HEK293T (cell line): ENCODE measurements at regions not wholly inside any gene's neighbourhood (a gene's known extent, or its start where the extent isn't known, plus 50 kb on each side); places are given as distances from the start of the nearest gene placed in this dataset.

ENCODE experiments used
- CTCF ChIA-PET: fragments of 350-600 bp; formaldehyde crosslinking; extraction: SDS; loops from one replicate; lab custom pipeline; 2021; ENCODE audit warnings: antibody characterized with exemption, inconsistent platforms; lab: Yijun Ruan, JAX
- POLR2A ChIA-PET: fragments of 350-600 bp; formaldehyde crosslinking; extraction: SDS; loops from one replicate; lab custom pipeline; 2020; ENCODE audit warnings: antibody characterized with exemption, inconsistent platforms; lab: Yijun Ruan, JAX
- DNase-seq: peaks from one replicate; pipeline ENCODE4 v3.0.0; 2012; ENCODE audit warnings: mixed read lengths; ENCODE audit errors: extremely low spot score
- ARNT ChIP-seq: fragments of 450-650 bp; IDR thresholded peaks from 2 replicates; pipeline ENCODE4 v1.6.1; 2017; ENCODE audit warnings: mild to moderate bottlenecking
- BHLHE40 ChIP-seq: fragments of 450-650 bp; IDR thresholded peaks from 2 replicates; pipeline ENCODE4 v1.6.1; 2016; ENCODE audit warnings: mild to moderate bottlenecking, moderate library complexity, borderline replicate concordance
- CTBP1 ChIP-seq: fragments of 450-650 bp; IDR thresholded peaks from 2 replicates; pipeline ENCODE4 v1.6.1; 2016; ENCODE audit warnings: borderline replicate concordance
- ELF4 ChIP-seq: fragments of 450-650 bp; IDR thresholded peaks from 2 replicates; pipeline ENCODE4 v1.6.1; 2017; ENCODE audit warnings: antibody characterized with exemption
- FOXA1 ChIP-seq: fragments of 450-650 bp; IDR thresholded peaks from 2 replicates; pipeline ENCODE4 v1.6.1; 2016; ENCODE audit warnings: mild to moderate bottlenecking
- FOXK2 ChIP-seq: fragments of 450-650 bp; IDR thresholded peaks from 2 replicates; pipeline ENCODE4 v1.6.1; 2016; ENCODE audit warnings: mild to moderate bottlenecking
- FOXM1 ChIP-seq: fragments of 450-650 bp; IDR thresholded peaks from 2 replicates; pipeline ENCODE4 v1.6.1; 2017; ENCODE audit warnings: mild to moderate bottlenecking, borderline replicate concordance
- HDGF ChIP-seq: fragments of 450-650 bp; IDR thresholded peaks from 2 replicates; pipeline ENCODE4 v1.6.1; 2017; ENCODE audit warnings: antibody characterized with exemption, borderline replicate concordance
- L3MBTL2 ChIP-seq: fragments of 450-650 bp; conservative IDR thresholded peaks from 2 replicates; pipeline ENCODE4 v1.6.1; 2016; ENCODE audit warnings: mild to moderate bottlenecking
- LEF1 ChIP-seq: fragments of 450-650 bp; IDR thresholded peaks from 2 replicates; pipeline ENCODE4 v1.6.1; 2017; ENCODE audit warnings: mild to moderate bottlenecking, borderline replicate concordance
- NFRKB ChIP-seq: fragments of 450-650 bp; IDR thresholded peaks from 2 replicates; pipeline ENCODE4 v1.6.1; 2016; ENCODE audit warnings: mild to moderate bottlenecking, moderate library complexity
- SP1 ChIP-seq: fragments of 450-650 bp; IDR thresholded peaks from 2 replicates; pipeline ENCODE4 v1.6.1; 2017
- SUZ12 ChIP-seq: fragments of 450-650 bp; IDR thresholded peaks from 2 replicates; pipeline ENCODE4 v1.6.1; 2016; ENCODE audit warnings: mild to moderate bottlenecking
- TARDBP ChIP-seq: fragments of 450-650 bp; IDR thresholded peaks from 2 replicates; pipeline ENCODE4 v1.6.1; 2016
- ZNF384 ChIP-seq: fragments of 450-650 bp; IDR thresholded peaks from 2 replicates; pipeline ENCODE4 v1.6.1; 2016
- TF ChIP-seq, protein P1 (sequence below): fragments of 450-650 bp; IDR thresholded peaks from 2 replicates; pipeline ENCODE4 v1.6.1; 2016

GRCh38 chr12:65664715-65665250, 159.5 kb upstream of the HMGA2 start:
- DNase-seq = no peak
- POLR2A ChIA-PET = no interaction called here
- CTCF ChIA-PET = no interaction called here
- TF ChIP-seq LEF1 = no peak
- no peak for TF ChIP-seq HDGF
- TF ChIP-seq, protein P1, sequence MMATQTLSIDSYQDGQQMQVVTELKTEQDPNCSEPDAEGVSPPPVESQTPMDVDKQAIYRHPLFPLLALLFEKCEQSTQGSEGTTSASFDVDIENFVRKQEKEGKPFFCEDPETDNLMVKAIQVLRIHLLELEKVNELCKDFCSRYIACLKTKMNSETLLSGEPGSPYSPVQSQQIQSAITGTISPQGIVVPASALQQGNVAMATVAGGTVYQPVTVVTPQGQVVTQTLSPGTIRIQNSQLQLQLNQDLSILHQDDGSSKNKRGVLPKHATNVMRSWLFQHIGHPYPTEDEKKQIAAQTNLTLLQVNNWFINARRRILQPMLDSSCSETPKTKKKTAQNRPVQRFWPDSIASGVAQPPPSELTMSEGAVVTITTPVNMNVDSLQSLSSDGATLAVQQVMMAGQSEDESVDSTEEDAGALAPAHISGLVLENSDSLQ = no peak
- TF ChIP-seq FOXM1 = no peak
- no peak for TF ChIP-seq L3MBTL2
- no peak for TF ChIP-seq TARDBP
- TF ChIP-seq ARNT = no peak
- no peak for TF ChIP-seq SP1
- no peak for TF ChIP-seq ZNF384
- TF ChIP-seq FOXA1 = no peak
- TF ChIP-seq CTBP1 = no peak
- TF ChIP-seq FOXK2 = no peak
- no peak for TF ChIP-seq NFRKB
- TF ChIP-seq BHLHE40 = no peak
- TF ChIP-seq ELF4 = no peak
- TF ChIP-seq SUZ12 = no peak

DNA sequence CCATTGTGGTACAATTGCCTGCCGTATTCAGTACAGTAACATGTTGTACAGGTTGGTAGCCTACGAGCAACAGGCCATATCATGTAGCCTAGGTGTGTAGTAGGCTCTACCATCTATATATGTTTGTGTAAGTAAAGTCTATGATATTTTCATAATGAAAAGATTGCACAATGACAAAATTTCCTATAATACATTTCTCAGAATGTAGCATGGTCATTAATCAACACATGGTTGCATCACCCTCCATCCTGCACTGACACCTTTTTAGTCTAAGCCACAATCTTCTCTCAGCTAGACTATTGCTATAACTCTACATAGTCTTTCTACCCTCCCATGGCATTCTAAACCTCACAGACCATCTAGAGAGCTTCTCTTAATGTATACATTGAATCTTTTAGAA, 158.5 kb upstream of the HMGA2 start:
- no peak for DNase-seq
- ChIA-PET POLR2A (no interaction called here), CTCF (no interaction called here)
- TF ChIP-seq FOXM1 = no peak
- no peak for TF ChIP-seq TARDBP
- no peak for TF ChIP-seq ARNT
- TF ChIP-seq HDGF = no peak
- TF ChIP-seq BHLHE40 = no peak
- no peak for TF ChIP-seq ZNF384
- no peak for TF ChIP-seq ELF4
- TF ChIP-seq LEF1 = no peak
- TF ChIP-seq L3MBTL2 = no peak
- no peak for TF ChIP-seq SP1

- DNase-seq = no peak
- POLR2A ChIA-PET = no interaction called here
- TF ChIP-seq L3MBTL2 (no peak), FOXM1 (no peak), FOXA1 (no peak)
- TF ChIP-seq, protein P1 = no peak
- CTCF ChIA-PET = no interaction called here
These were observed 157.4 kb upstream of the HMGA2 start for GRCh38 chr12:65666876-65667275.

DNA sequence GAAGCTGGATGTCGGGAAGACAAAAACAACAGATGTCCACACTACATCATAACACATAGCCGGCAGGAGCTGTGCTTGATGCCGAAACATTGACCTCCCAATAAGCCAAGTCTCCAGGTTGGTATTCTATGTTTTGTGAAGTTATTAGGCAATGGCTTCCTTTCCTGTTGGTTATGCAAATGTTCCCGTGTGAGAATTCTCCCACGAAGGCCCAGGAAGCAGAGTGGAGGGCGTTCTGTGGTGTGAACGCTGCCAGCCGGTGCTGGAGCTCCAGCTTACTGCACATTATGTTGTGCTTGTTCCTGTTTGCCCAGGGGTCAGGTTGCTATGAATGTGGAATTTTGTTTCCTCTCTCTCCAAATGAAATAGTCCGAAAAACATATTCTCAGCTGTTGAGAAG, 156.4 kb upstream of the HMGA2 start:
- no peak for DNase-seq
- ChIA-PET CTCF (no interaction called here), POLR2A (no interaction called here)
- TF ChIP-seq ZNF384 (no peak), L3MBTL2 (no peak)

DNA sequence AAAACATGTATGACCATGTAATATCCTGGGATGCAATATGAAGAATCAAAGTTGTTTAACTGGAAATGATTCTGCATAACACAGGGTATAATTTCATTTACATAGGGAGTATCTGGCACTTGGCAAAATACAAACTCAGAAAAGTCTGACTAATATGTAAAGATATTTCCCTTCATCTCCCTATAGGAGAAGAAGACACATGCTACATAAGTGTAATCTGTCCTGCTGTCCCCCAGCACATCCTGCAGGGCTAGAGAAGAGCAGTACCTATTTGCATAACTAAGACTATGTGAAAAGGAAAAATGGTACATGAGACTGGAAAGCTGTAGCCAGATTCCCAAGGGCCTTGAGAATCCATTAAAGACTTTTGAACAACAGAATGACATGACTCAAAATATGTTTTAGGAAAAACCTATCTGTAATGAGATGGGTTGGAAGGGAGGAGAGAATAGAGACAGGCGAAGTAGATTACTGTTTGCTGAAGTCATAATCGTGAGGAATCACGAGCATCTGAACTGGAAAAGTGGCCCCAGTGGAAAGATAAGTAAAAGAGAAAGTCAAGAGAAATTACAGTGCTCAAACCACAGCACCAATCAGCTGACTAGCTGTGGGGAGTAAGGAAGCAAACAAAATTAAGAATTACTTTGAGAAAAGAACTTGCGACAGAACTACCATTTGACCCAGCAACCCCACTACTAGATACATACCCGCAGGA, 155.1 kb upstream of the HMGA2 start:
- TF ChIP-seq FOXM1 (no peak), ARNT (no peak), LEF1 (no peak), NFRKB (no peak), TARDBP (no peak), ELF4 (no peak), CTBP1 (no peak), L3MBTL2 (no peak), FOXK2 (no peak), HDGF (no peak), BHLHE40 (no peak), ZNF384 (no peak), FOXA1 (no peak), SUZ12 (no peak), SP1 (no peak)
- TF ChIP-seq, protein P1 = no peak
- ChIA-PET CTCF (no interaction called here), POLR2A (no interaction called here)
- no peak for DNase-seq

- TF ChIP-seq L3MBTL2 (no peak), FOXK2 (no peak), HDGF (no peak), ZNF384 (no peak), ELF4 (no peak), TARDBP (no peak)
- TF ChIP-seq, protein P1 = no peak
- no peak for DNase-seq
- ChIA-PET POLR2A (no interaction called here), CTCF (interaction anchor here (0.6 kb wide), 1 partner anchor 336 kb away, joined by 3 read pairs; no protein-coding TSS in a partner anchor)
These were observed 153.5 kb upstream of the HMGA2 start for GRCh38 chr12:65670775-65671174.
